ENCODE measurements at regions not wholly inside any gene's neighbourhood (a gene's known extent, or its start where the extent isn't known, plus 50 kb on each side); places are given as distances from the start of the nearest gene placed in this dataset.
"Not testable (repeated sequence)": the region's sequence is repeated elsewhere in the genome, so short reads cannot be mapped to it uniquely, and the experiment has no call there.

GRCh38 chr4:4948370-4948769 is 70.9 kb downstream of the CYTL1 start:
- Histone ChIP-seq H3K36me3 (replicated peaks) (no peaks in the 10 kb centered on the region), H3K27me3 (replicated peaks) (no peaks in the 10 kb centered on the region), H3K27ac (no peak overlapping the region), H3K4me3 (ENCODE audit: low read depth, low read length) (no peak overlapping the region)
- TF ChIP-seq CTCF (IDR thresholded peaks at IDR 0.05; ENCODE audit: low read depth, low read length, missing control alignments), result no peak
- no peak for DNase-seq
- in situ Hi-C loops (cut with HindIII; ENCODE audit: low pct_ligation_motif_present, low sequenced_read_pairs), result no loop called here

GRCh38 chr4:4950561-4951290 is 68.5 kb downstream of the CYTL1 start:
- Histone ChIP-seq H3K27me3 (replicated peaks) (no peaks in the 10 kb centered on the region), H3K27ac (no peak overlapping the region), H3K36me3 (replicated peaks) (no peaks in the 10 kb centered on the region), H3K4me3 (ENCODE audit: low read depth, low read length) (no peak overlapping the region)
- in situ Hi-C loops (cut with HindIII; ENCODE audit: low pct_ligation_motif_present, low sequenced_read_pairs), result no loop called here
- DNase-seq, result no peak
- TF ChIP-seq CTCF (IDR thresholded peaks at IDR 0.05; ENCODE audit: low read depth, low read length, missing control alignments), result no peak

GRCh38 chr4:4952273-4952672 is 67.0 kb downstream of the CYTL1 start:
- no peaks in the 10 kb centered on the region for H3K36me3 ChIP-seq (replicated peaks)
- H3K4me3 ChIP-seq (ENCODE audit: low read depth, low read length), result no peak overlapping the region
- in situ Hi-C loops (cut with HindIII; ENCODE audit: low pct_ligation_motif_present, low sequenced_read_pairs), result no loop called here
- H3K27ac ChIP-seq, result no peak overlapping the region
- H3K27me3 ChIP-seq (replicated peaks), result no peaks in the 10 kb centered on the region
- DNase-seq, result no peak
- TF ChIP-seq CTCF (IDR thresholded peaks at IDR 0.05; ENCODE audit: low read depth, low read length, missing control alignments), result no peak

- H3K36me3 ChIP-seq (replicated peaks); H3K4me3 ChIP-seq (ENCODE audit: low read depth, low read length); in situ Hi-C loops (cut with HindIII; ENCODE audit: low pct_ligation_motif_present, low sequenced_read_pairs); DNase-seq; H3K27ac ChIP-seq; H3K27me3 ChIP-seq (replicated peaks): not testable (repeated sequence)
Measured at GRCh38 chr4:4959344-4960074, 59.7 kb downstream of the CYTL1 start.

GRCh38 chr4:4960574-4960973 is 58.7 kb downstream of the CYTL1 start:
- Histone ChIP-seq H3K4me3 (ENCODE audit: low read depth, low read length) (no peak overlapping the region), H3K27me3 (replicated peaks) (no peaks in the 10 kb centered on the region), H3K36me3 (replicated peaks) (no peaks in the 10 kb centered on the region), H3K27ac (no peak overlapping the region)
- no peak for DNase-seq
- TF ChIP-seq CTCF (IDR thresholded peaks at IDR 0.05; ENCODE audit: low read depth, low read length, missing control alignments), result no peak
- in situ Hi-C loops (cut with HindIII; ENCODE audit: low pct_ligation_motif_present, low sequenced_read_pairs), result no loop called here

GRCh38 chr4:4961936-4962335 is 57.3 kb downstream of the CYTL1 start:
- Histone ChIP-seq H3K27ac (no peak overlapping the region), H3K36me3 (replicated peaks) (no peaks in the 10 kb centered on the region), H3K4me3 (ENCODE audit: low read depth, low read length) (no peak overlapping the region), H3K27me3 (replicated peaks) (no peaks in the 10 kb centered on the region)
- no peak for DNase-seq
- in situ Hi-C loops (cut with HindIII; ENCODE audit: low pct_ligation_motif_present, low sequenced_read_pairs), result no loop called here
- no peak for TF ChIP-seq CTCF (IDR thresholded peaks at IDR 0.05; ENCODE audit: low read depth, low read length, missing control alignments)
